ENCODE measurements at regions not wholly inside any gene's neighbourhood (a gene's known extent, or its start where the extent isn't known, plus 50 kb on each side); places are given as distances from the start of the nearest gene placed in this dataset.
A peak's percentile ranks its signal among the peaks of the same experiment; 100 is the strongest.
"Not testable (repeated sequence)": the region's sequence is repeated elsewhere in the genome, so short reads cannot be mapped to it uniquely, and the experiment has no call there.

GRCh38 chr6:141830530-141830929 is 302.2 kb upstream of the GJE1 start:
- Mint-ChIP-seq H3K27me3 (ENCODE audit: low read depth) (peaks cover 5% of the 10 kb centered on the region), H3K4me3 (no peak overlapping the region), H3K27ac (ENCODE audit: unreplicated experiment) (no peak overlapping the region), H3K4me1 (peaks cover 43% of the 10 kb centered on the region), H3K9me3 (peaks cover 15% of the 10 kb centered on the region), H3K36me3 (ENCODE audit: low read depth) (peaks cover 10% of the 10 kb centered on the region)
- DNase-seq (ENCODE audit: low read depth, low spot score), result no peak
- TF ChIP-seq CTCF (conservative IDR thresholded peaks at IDR 0.05), result no peak

- no peak for TF ChIP-seq CTCF (conservative IDR thresholded peaks at IDR 0.05)
- Mint-ChIP-seq H3K36me3 (ENCODE audit: low read depth) (peaks cover 12% of the 10 kb centered on the region), H3K27ac (ENCODE audit: unreplicated experiment) (no peak overlapping the region), H3K4me3 (peak overlapping the region; percentile 8), H3K27me3 (ENCODE audit: low read depth) (peaks cover 5% of the 10 kb centered on the region), H3K9me3 (peaks cover 15% of the 10 kb centered on the region), H3K4me1 (peaks cover 43% of the 10 kb centered on the region)
- no peak for DNase-seq (ENCODE audit: low read depth, low spot score)
These were observed 303.0 kb upstream of the GJE1 start for GRCh38 chr6:141829566-141830360.

- Mint-ChIP-seq H3K27ac (ENCODE audit: unreplicated experiment) (no peak overlapping the region), H3K9me3 (peaks cover 21% of the 10 kb centered on the region), H3K27me3 (ENCODE audit: low read depth) (peaks cover 3% of the 10 kb centered on the region), H3K4me1 (peaks cover 9% of the 10 kb centered on the region), H3K4me3 (no peak overlapping the region), H3K36me3 (ENCODE audit: low read depth) (peaks cover 10% of the 10 kb centered on the region)
- no peak for TF ChIP-seq CTCF (conservative IDR thresholded peaks at IDR 0.05)
- DNase-seq (ENCODE audit: low read depth, low spot score), result no peak
These were observed 308.4 kb upstream of the GJE1 start for GRCh38 chr6:141824350-141824749.

GRCh38 chr6:141815039-141815438 is 317.7 kb upstream of the GJE1 start:
- H3K36me3 Mint-ChIP-seq (ENCODE audit: low read depth); H3K4me3 Mint-ChIP-seq; H3K4me1 Mint-ChIP-seq; H3K9me3 Mint-ChIP-seq; DNase-seq (ENCODE audit: low read depth, low spot score); H3K27ac Mint-ChIP-seq (ENCODE audit: unreplicated experiment); H3K27me3 Mint-ChIP-seq (ENCODE audit: low read depth): not testable (repeated sequence)

DNA sequence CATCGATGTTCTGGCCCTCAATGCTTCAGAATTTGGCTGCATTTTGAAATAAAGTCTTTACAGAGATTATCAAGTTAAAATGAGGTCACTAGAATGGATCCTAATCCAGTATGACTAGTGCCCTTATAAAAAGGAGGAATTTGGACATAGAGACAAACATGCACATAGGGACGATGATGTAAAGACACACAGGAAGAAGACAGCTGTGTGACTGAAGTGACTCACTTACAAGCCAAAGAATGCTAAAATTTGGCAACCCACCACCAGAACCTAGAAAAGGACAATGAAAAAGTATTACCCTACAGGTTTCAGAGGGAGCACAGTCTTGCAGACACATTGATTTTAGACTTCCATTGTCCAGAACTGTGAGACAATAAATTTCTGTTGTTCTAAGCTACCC is 322.8 kb upstream of the GJE1 start:
- no peak for TF ChIP-seq CTCF (conservative IDR thresholded peaks at IDR 0.05)

DNA sequence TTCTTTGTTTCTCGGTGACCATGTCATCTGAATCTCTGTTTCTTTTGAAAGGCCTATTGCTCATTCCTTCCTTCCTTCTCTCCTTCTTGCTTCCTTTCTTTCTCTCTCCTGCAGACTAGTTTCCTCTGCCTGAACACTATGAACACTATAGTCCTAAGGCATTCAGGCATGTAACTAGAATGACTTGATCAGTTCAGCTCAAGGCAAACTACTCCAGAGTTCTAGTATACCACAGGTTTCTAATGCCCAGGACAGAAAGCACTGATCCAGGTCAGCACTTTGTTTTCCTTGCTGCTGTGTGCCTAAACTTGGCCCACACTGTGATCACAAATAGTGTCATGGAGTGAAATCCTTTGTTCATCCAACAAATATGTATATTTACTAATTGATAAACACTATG is 324.1 kb upstream of the GJE1 start:
- peaks cover 15% of the 10 kb centered on the region for H3K4me1 Mint-ChIP-seq
- DNase-seq (ENCODE audit: low read depth, low spot score), result no peak
- no peak overlapping the region for H3K4me3 Mint-ChIP-seq
- no peaks in the 10 kb centered on the region for H3K27me3 Mint-ChIP-seq (ENCODE audit: low read depth)
- no peak for TF ChIP-seq CTCF (conservative IDR thresholded peaks at IDR 0.05)
- no peaks in the 10 kb centered on the region for H3K36me3 Mint-ChIP-seq (ENCODE audit: low read depth)
- peaks cover 2% of the 10 kb centered on the region for H3K9me3 Mint-ChIP-seq
- H3K27ac Mint-ChIP-seq (ENCODE audit: unreplicated experiment), result peak overlapping the region; percentile 97

More for the DNA sequence above, 322.8 kb upstream of the GJE1 start:
- Mint-ChIP-seq H3K36me3 (ENCODE audit: low read depth) (no peaks in the 10 kb centered on the region), H3K9me3 (peaks cover 2% of the 10 kb centered on the region), H3K4me3 (no peak overlapping the region), H3K27me3 (ENCODE audit: low read depth) (no peaks in the 10 kb centered on the region), H3K4me1 (peaks cover 15% of the 10 kb centered on the region), H3K27ac (ENCODE audit: unreplicated experiment) (no peak overlapping the region)
- no peak for DNase-seq (ENCODE audit: low read depth, low spot score)

- H3K9me3 Mint-ChIP-seq; H3K27ac Mint-ChIP-seq (ENCODE audit: unreplicated experiment); DNase-seq (ENCODE audit: low read depth, low spot score); H3K4me3 Mint-ChIP-seq; H3K36me3 Mint-ChIP-seq (ENCODE audit: low read depth); H3K27me3 Mint-ChIP-seq (ENCODE audit: low read depth); H3K4me1 Mint-ChIP-seq: not testable (repeated sequence)
These were observed 331.8 kb upstream of the GJE1 start for GRCh38 chr6:141800973-141801372.

All from neural crest cell (in vitro differentiated cells).